SJCRH30 (cell line): ENCODE measurements at regions not wholly inside any gene's neighbourhood (a gene's known extent, or its start where the extent isn't known, plus 50 kb on each side); places are given as distances from the start of the nearest gene placed in this dataset.
A peak's percentile ranks its signal among the peaks of the same experiment; 100 is the strongest.

Experiments used
- DNase-seq, 2 experiments: peaks; one replicate each; pipeline ENCODE4 v3.0.0-alpha.2; 2015 to 2020
- H3K27ac ChIP-seq: fragments of 250-450 bp; sonication (Bioruptor Pico); 2 replicates; pipeline ENCODE4 v1.5.1; 2020; ENCODE audit warnings: mild to moderate bottlenecking, moderate library complexity
- H3K27me3 ChIP-seq: fragments of 250-450 bp; sonication (Bioruptor Pico); 2 replicates; pipeline ENCODE4 v1.5.1; 2020; ENCODE audit warnings: mild to moderate bottlenecking, moderate library complexity
- H3K36me3 ChIP-seq: fragments of 250-450 bp; sonication (Bioruptor Pico); 2 replicates; pipeline ENCODE4 v1.5.1; 2020; ENCODE audit warnings: mild to moderate bottlenecking, moderate library complexity
- H3K4me1 ChIP-seq: fragments of 250-450 bp; sonication (Bioruptor Pico); 2 replicates; pipeline ENCODE4 v1.5.1; 2020; ENCODE audit warnings: mild to moderate bottlenecking, moderate library complexity
- H3K4me3 ChIP-seq: fragments of 250-450 bp; sonication (Bioruptor Pico); 2 replicates; pipeline ENCODE4 v1.5.1; 2020; ENCODE audit warnings: mild to moderate bottlenecking, moderate library complexity
- H3K9me3 ChIP-seq: fragments of 250-450 bp; sonication (Bioruptor Pico); replicated peaks from 2 replicates; pipeline ENCODE4 v1.5.1; 2020; ENCODE audit warnings: mild to moderate bottlenecking, moderate library complexity

DNA sequence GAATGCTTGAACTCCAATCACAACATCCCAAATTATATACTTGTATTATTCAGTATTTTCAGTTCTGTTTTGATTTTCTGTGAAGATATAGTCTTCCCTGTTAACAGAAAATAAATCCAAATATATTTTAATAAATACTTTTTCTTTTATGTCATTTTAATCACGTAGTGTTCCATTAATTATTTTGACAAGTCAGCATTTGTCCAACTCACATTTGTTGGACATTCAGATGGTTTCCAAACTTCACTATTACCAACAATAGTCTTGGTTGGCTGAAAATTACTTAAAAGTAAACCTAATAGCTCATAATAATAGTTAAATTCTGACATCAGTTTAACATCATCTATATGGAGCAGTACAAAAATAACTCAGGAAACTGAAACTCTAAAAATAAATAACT is 60.7 kb upstream of the SPANXD start:
- H3K9me3 ChIP-seq: no peaks in the 10 kb centered on the region
- no peak for DNase-seq
- no peaks in the 10 kb centered on the region for H3K27me3 ChIP-seq
- no peak overlapping the region for H3K27ac ChIP-seq
- peaks cover 4% of the 10 kb centered on the region; the same call in 1 of the 2 replicates for H3K4me1 ChIP-seq
- H3K4me3 ChIP-seq: no peak overlapping the region
- H3K36me3 ChIP-seq: no peaks in the 10 kb centered on the region

DNA sequence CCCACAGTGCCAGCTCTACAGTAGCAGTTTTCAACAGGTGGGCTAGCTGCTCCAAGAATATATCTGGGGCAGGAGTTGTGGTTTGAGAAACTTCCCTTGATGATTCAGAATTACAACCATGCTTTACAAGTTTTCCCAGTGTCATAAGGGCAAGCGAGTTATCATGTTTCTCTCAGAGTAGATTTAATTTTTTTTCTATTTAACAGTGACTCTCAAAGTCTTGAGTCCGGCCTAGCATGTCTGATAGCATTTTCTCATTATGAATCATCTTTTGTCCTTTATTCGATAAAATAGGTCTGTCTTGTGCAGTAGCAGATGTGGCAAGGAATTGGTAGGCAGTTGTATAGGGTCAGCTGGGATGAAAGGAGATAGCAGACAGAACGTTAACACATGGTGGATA is 62.2 kb upstream of the SPANXD start:
- H3K4me1 ChIP-seq: peaks cover 4% of the 10 kb centered on the region; the same call in 1 of the 2 replicates
- no peaks in the 10 kb centered on the region for H3K27me3 ChIP-seq
- DNase-seq: peak; percentile 27 to 72
- H3K27ac ChIP-seq: peak overlapping the region; percentile 59
- H3K36me3 ChIP-seq: no peaks in the 10 kb centered on the region
- H3K9me3 ChIP-seq: no peaks in the 10 kb centered on the region
- H3K4me3 ChIP-seq: no peak overlapping the region

DNA sequence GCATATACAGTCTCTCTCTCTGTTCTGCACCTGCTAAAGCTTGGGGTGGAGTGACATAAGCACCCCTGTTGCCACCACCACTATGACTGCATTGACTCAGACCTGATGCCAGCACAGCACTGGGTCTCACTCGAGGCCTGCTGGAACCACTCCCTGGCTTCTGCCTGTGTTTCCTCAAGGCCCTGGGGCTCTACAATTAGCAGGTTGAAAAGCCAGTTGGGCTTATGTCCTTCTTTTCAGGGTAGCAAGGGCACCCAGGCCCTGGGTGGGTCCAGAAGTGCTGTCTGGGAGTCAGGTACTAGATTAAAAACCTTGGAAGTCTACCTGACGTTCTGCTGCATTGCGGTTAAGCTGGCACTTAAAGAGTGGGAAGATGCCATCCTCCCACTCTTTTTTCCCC is 50.5 kb upstream of the MAGEC3 start:
- no peaks in the 10 kb centered on the region for H3K27me3 ChIP-seq
- no peaks in the 10 kb centered on the region for H3K9me3 ChIP-seq
- H3K4me1 ChIP-seq: no peaks in the 10 kb centered on the region
- no peak overlapping the region for H3K4me3 ChIP-seq
- H3K27ac ChIP-seq: no peak overlapping the region
- no peaks in the 10 kb centered on the region for H3K36me3 ChIP-seq
- no peak for DNase-seq
